GM12878 (cell line): ENCODE measurements at regions not wholly inside any gene's neighbourhood (a gene's known extent, or its start where the extent isn't known, plus 50 kb on each side); places are given as distances from the start of the nearest gene placed in this dataset.

Experiments used
- ATAC-seq: fragments of 200-7000 bp; cut with Tn5 transposase; 3 replicates; pipeline ENCODE4 v1.9.1; 2020; ENCODE audit warnings: mild to moderate bottlenecking, moderate library complexity
- BruUV-seq: library from RNA; stranded (reverse); fragments of 400-500 nt; replicated peaks from 2 replicates; lab custom pipeline; 2021; lab: Mats Ljungman, UMichigan
- CTCF ChIA-PET: fragments of 300-600 bp; sonication (Branson Sonifier 250); formaldehyde crosslinking; extraction: SDS; loops from one replicate; lab custom pipeline; 2021; ENCODE audit warnings: inconsistent platforms; lab: Yijun Ruan, JAX
- POLR2A ChIA-PET: fragments of 350-600 bp; formaldehyde crosslinking; extraction: SDS; loops from one replicate; lab custom pipeline; 2021; ENCODE audit warnings: inconsistent platforms; lab: Charles Lee
- RAD21 ChIA-PET: fragments of 300-600 bp; sonication (Branson Sonifier 250); formaldehyde crosslinking; loops from one replicate; lab custom pipeline; 2023; ENCODE audit warnings: antibody characterized with exemption; ENCODE audit not compliant: unreplicated experiment; lab: Charles Lee
- SMC1A ChIA-PET: fragments of 300-600 bp; sonication (Branson Sonifier 250); formaldehyde crosslinking; loops from one replicate; lab custom pipeline; 2023; ENCODE audit not compliant: unreplicated experiment, uncharacterized antibody; lab: Charles Lee
- DNase-seq: peaks from one replicate; pipeline ENCODE4 v3.0.0-alpha.2; 2011; ENCODE audit warnings: low read depth, low spot score
- FAIRE-seq: peaks from 3 replicates; lab custom pipeline; 2011; peaks lifted over from hg19 to GRCh38; lab: Jason Lieb, UNC
- H2AFZ ChIP-seq: 2 replicates; pipeline ENCODE4 v1.6.0; 2011; ENCODE audit warnings: low read depth, low read length, control low read depth; ENCODE audit not compliant: control insufficient read depth
- H3K27ac ChIP-seq: 2 replicates; pipeline ENCODE4 v1.5.1; 2011; ENCODE audit warnings: control low read depth; ENCODE audit not compliant: control insufficient read depth, insufficient read depth
- H3K27me3 ChIP-seq, 2 experiments: replicated peaks in 1 of 2; 2 replicates each; pipeline versions ENCODE4 v1.6.0 to v1.6.1; 2011; ENCODE audit warnings: low read length in 1 of 2; ENCODE audit not compliant: control insufficient read depth in 2 of 2, insufficient read depth in 2 of 2
- H3K36me3 ChIP-seq, 2 experiments: 2 replicates each; pipeline ENCODE4 v1.5.1; 2011; ENCODE audit warnings: low read length in 1 of 2; ENCODE audit not compliant: control insufficient read depth in 2 of 2, insufficient read depth in 2 of 2
- H3K4me1 ChIP-seq: 2 replicates; pipeline ENCODE4 v1.6.1; 2011; ENCODE audit warnings: mild to moderate bottlenecking, low read length, moderate library complexity, mixed read lengths; ENCODE audit not compliant: control insufficient read depth, insufficient read depth
- H3K4me2 ChIP-seq: 2 replicates; pipeline ENCODE4 v1.6.0; 2011; ENCODE audit warnings: control low read depth; ENCODE audit not compliant: control insufficient read depth, insufficient read depth
- H3K4me3 ChIP-seq: fragments of 200-600 bp; sonication (generic); 2 replicates; pipeline ENCODE4 v1.5.1; 2016
- H3K79me2 ChIP-seq: 2 replicates; pipeline ENCODE4 v1.6.0; 2011; ENCODE audit warnings: low read length; ENCODE audit not compliant: control insufficient read depth, insufficient read depth
- H3K9ac ChIP-seq: 2 replicates; pipeline ENCODE4 v1.8.0; 2011; ENCODE audit warnings: low read length, control low read depth, mixed read lengths; ENCODE audit not compliant: control insufficient read depth, insufficient read depth
- H3K9me3 ChIP-seq: replicated peaks from 3 replicates; pipeline ENCODE4 v1.5.1; 2011; ENCODE audit warnings: mild to moderate bottlenecking, low read length; ENCODE audit not compliant: control insufficient read depth, insufficient read depth
- H4K20me1 ChIP-seq: 2 replicates; pipeline ENCODE4 v1.6.0; 2011; ENCODE audit not compliant: control insufficient read depth, insufficient read depth
- BCLAF1 ChIP-seq: fragments of 450-650 bp; IDR thresholded peaks from 2 replicates; pipeline ENCODE4 v1.6.1; 2017; ENCODE audit warnings: antibody characterized with exemption, mild to moderate bottlenecking, moderate library complexity
- BRCA1 ChIP-seq: IDR thresholded peaks from 2 replicates; pipeline ENCODE4 v1.6.1; 2011; ENCODE audit warnings: low read depth, low read length, improper control_type of control experiment
- EED ChIP-seq: sonication (generic); IDR thresholded peaks from 2 replicates; pipeline ENCODE4 v1.6.1; 2016; ENCODE audit warnings: antibody characterized with exemption, low read depth
- KDM1A ChIP-seq: fragments of 200-600 bp; sonication (generic); IDR thresholded peaks from 2 replicates; pipeline ENCODE4 v1.6.1; 2016; ENCODE audit warnings: borderline replicate concordance
- LARP7 ChIP-seq: fragments of 450-650 bp; IDR thresholded peaks from 2 replicates; pipeline ENCODE4 v1.6.1; 2017; ENCODE audit warnings: mild to moderate bottlenecking
- MEF2A ChIP-seq: IDR thresholded peaks from 2 replicates; pipeline ENCODE4 v1.6.1; 2011; ENCODE audit warnings: low read depth, mild to moderate bottlenecking, low read length, moderate library complexity; ENCODE audit not compliant: insufficient read depth
- MYC ChIP-seq: IDR thresholded peaks from 2 replicates; pipeline ENCODE4 v1.6.1; 2011; ENCODE audit warnings: mild to moderate bottlenecking, low read length, moderate library complexity, inconsistent platforms; ENCODE audit not compliant: insufficient read depth, insufficient replicate concordance, insufficient read length, severe bottlenecking
- NRF1 ChIP-seq: conservative IDR thresholded peaks from 2 replicates; pipeline ENCODE4 v1.6.1; 2011; ENCODE audit warnings: mild to moderate bottlenecking, low read depth, low read length, improper control_type of control experiment
- RAD21 ChIP-seq: IDR thresholded peaks from 2 replicates; pipeline ENCODE4 v1.6.1; 2011; ENCODE audit warnings: mild to moderate bottlenecking, low read depth, low read length, moderate library complexity; ENCODE audit not compliant: insufficient read depth
- SP1 ChIP-seq: IDR thresholded peaks from one replicate; pipeline ENCODE4 v1.6.1; 2011; ENCODE audit warnings: low read depth, low read length
- STAT3 ChIP-seq: IDR thresholded peaks from 2 replicates; pipeline ENCODE4 v1.6.1; 2011; ENCODE audit warnings: low read depth, low read length, improper control_type of control experiment
- whole genome bisulfite sequencing: methylation state at CpG from one replicate; pipeline ENCODE4 v1.1.6; 2016; ENCODE audit warnings: low lambda C conversion rate; ENCODE audit not compliant: insufficient replicate concordance, insufficient coverage; ENCODE audit errors: missing lambda C conversion rate; 5-methylcytosine and 5-hydroxymethylcytosine counted together
- in situ Hi-C: fragments of 300-500 bp; cut with MboI; formaldehyde crosslinking; loops from 9 replicates; pipeline ENCODE4 v1.14.3; 2018; ENCODE audit warnings: mixed read lengths
- intact Hi-C: fragments of 100-400 bp; cut with micrococcal nuclease; formaldehyde crosslinking; loops from one replicate; pipeline ENCODE4 v1.14.2; 2022; ENCODE audit not compliant: unreplicated experiment

GRCh38 chr10:128484041-128484440 lies 357.8 kb upstream of the MKI67 start (continued):
- no peak for TF ChIP-seq MYC
- TF ChIP-seq NRF1 = no peak
- no peak for TF ChIP-seq KDM1A
- no peak for TF ChIP-seq SP1
- no peak for TF ChIP-seq MEF2A

- no peaks in the 10 kb centered on the region for H4K20me1 ChIP-seq
- H3K9ac ChIP-seq = no peak overlapping the region
- H3K4me1 ChIP-seq = no peaks in the 10 kb centered on the region
- POLR2A ChIA-PET = no interaction called here
- ATAC-seq (no peak), DNase-seq (no peak), FAIRE-seq (no peak)
- CTCF ChIA-PET = no interaction called here
- H3K4me3 ChIP-seq = no peak overlapping the region
- TF ChIP-seq BRCA1 = no peak
- TF ChIP-seq SP1 = no peak
- no peak for TF ChIP-seq RAD21
- no peak for TF ChIP-seq KDM1A
- no peak for TF ChIP-seq STAT3
- TF ChIP-seq EED = no peak
- no peak for TF ChIP-seq LARP7
- TF ChIP-seq BCLAF1 = no peak
- no peak overlapping the region for H2AFZ ChIP-seq
- 24% methylated on average over 6 of the region's 7 CpGs for WGBS
- RAD21 ChIA-PET = no interaction called here
- in situ Hi-C loops (no loop called here), intact Hi-C loops (no loop called here)
- no TSS peak for BruUV-seq
- H3K36me3 ChIP-seq = no peaks in the 10 kb centered on the region
- H3K9me3 ChIP-seq = no peaks in the 10 kb centered on the region
- SMC1A ChIA-PET = no interaction called here
- H3K4me2 ChIP-seq = no peak overlapping the region
- H3K27me3 ChIP-seq = no peaks in the 10 kb centered on the region; a peak in 1 of 4 replicates
- no peak overlapping the region for H3K27ac ChIP-seq
- H3K79me2 ChIP-seq = no peaks in the 10 kb centered on the region
Measured at GRCh38 chr10:128485701-128486235, 359.5 kb upstream of the MKI67 start.
